Transverse colon (tissue), 4 donors: ENCODE measurements at regions not wholly inside any gene's neighbourhood (a gene's known extent, or its start where the extent isn't known, plus 50 kb on each side); places are given as distances from the start of the nearest gene placed in this dataset.

Experiments used
- DNase-seq: peaks from one replicate; pipeline ENCODE4 v3.0.0-alpha.2; 2019
- H3K27ac ChIP-seq, 4 donors: fragments of 200-600 bp; sonication (generic); 2 replicates each; pipeline ENCODE4 v1.5.1; 2016 to 2018; ENCODE audit warnings: inconsistent platforms in 4 of 4
- H3K27me3 ChIP-seq: fragments of 200-600 bp; sonication (generic); 2 replicates; pipeline ENCODE4 v1.5.1; 2017; ENCODE audit warnings: inconsistent platforms
- H3K36me3 ChIP-seq, 4 donors: fragments of 200-600 bp; sonication (generic); 2 replicates each; pipeline ENCODE4 v1.5.1; 2017 to 2019; ENCODE audit warnings: inconsistent platforms in 4 of 4
- H3K4me1 ChIP-seq, 4 donors: fragments of 200-600 bp; sonication (generic); 2 replicates each; pipeline ENCODE4 v1.5.1; 2017 to 2020; ENCODE audit warnings: inconsistent platforms in 4 of 4
- H3K4me3 ChIP-seq, 4 donors: fragments of 200-600 bp; sonication (generic); 1 replicate in 1 of 4; 2 replicates in 3 of 4; pipeline versions ENCODE4 v1.5.1 to v1.6.1; 2017 to 2019; ENCODE audit warnings: inconsistent platforms in 4 of 4
- H3K9me3 ChIP-seq, 2 donors: fragments of 200-600 bp; sonication (generic); 2 replicates each; pipeline ENCODE4 v1.5.1; 2017 to 2019; ENCODE audit warnings: inconsistent platforms in 2 of 2
- CTCF ChIP-seq, 5 experiments: fragments of 200-600 bp in 3 of 5; fragments of 450-650 bp in 2 of 5; sonication (generic) in 3 of 5; IDR thresholded peaks; 1 replicate in 2 of 5; 2 replicates in 3 of 5; pipeline ENCODE4 v1.5.1; 2016 to 2017; ENCODE audit warnings: antibody characterized with exemption in 5 of 5, inconsistent platforms in 3 of 5, mild to moderate bottlenecking in 2 of 5, moderate library complexity in 1 of 5
- EP300 ChIP-seq: sonication (generic); formaldehyde crosslinking; IDR thresholded peaks from one replicate; pipeline ENCODE4 v1.6.1; 2017; ENCODE audit warnings: antibody characterized with exemption, low read depth
- POLR2A ChIP-seq: fragments of 450-650 bp; IDR thresholded peaks from one replicate; pipeline ENCODE4 v1.6.1; 2016; ENCODE audit warnings: antibody characterized with exemption, mild to moderate bottlenecking, moderate library complexity
- POLR2AphosphoS5 ChIP-seq, 3 donors: sonication (generic); formaldehyde crosslinking; IDR thresholded peaks; one replicate each; pipeline ENCODE4 v1.6.1; 2016; ENCODE audit warnings: antibody characterized with exemption in 3 of 3
- WGBS, 2 donors: methylation state at CpG; one replicate each; pipeline ENCODE4 v1.1.5; 2018; ENCODE audit warnings: low coverage in 1 of 2; 5-methylcytosine and 5-hydroxymethylcytosine counted together
- in situ Hi-C, 4 donors: fragments of 200-750 bp; cut with MboI; loops; one replicate each; pipeline versions ENCODE4 v1.15.0 to v1.15.1; 2017; ENCODE audit warnings: low sequenced_read_pairs in 3 of 4, low pct_ligation_motif_present in 1 of 4, low pct_unique_long_range_greater_than_20kb in 1 of 4
- intact Hi-C: fragments of 100-400 bp; cut with DNase I; formaldehyde crosslinking; loops from one replicate; pipeline ENCODE4 v1.15.1; 2023; ENCODE audit warnings: low total_unique reads

GRCh38 chr15:46543626-46544025, 908.8 kb downstream of the SQOR start:
- 100% methylated on average over 1 of the region's 1 CpG; no CpG with 5 or more reads in 1 of the 2 donors for WGBS, 2 donors
- no peak for DNase-seq
- H3K4me3 ChIP-seq: no peak overlapping the region
- no peaks in the 10 kb centered on the region for H3K27me3 ChIP-seq
- no peaks in the 10 kb centered on the region for H3K36me3 ChIP-seq
- TF ChIP-seq CTCF (IDR thresholded peaks at IDR 0.05) (no peak), POLR2A (no peak), EP300 (no peak), POLR2AphosphoS5 (IDR thresholded peaks at IDR 0.05) (no peak)
- H3K27ac ChIP-seq: no peak overlapping the region
- no peaks in the 10 kb centered on the region for H3K4me1 ChIP-seq
- peaks cover 0 to 7% of the 10 kb centered on the region in 2 donors for H3K9me3 ChIP-seq
- in situ Hi-C loops (no loop called here), intact Hi-C loops (loop anchor here (1.0 kb wide), 1 partner anchor 29 kb away; no protein-coding TSS in a partner anchor)

GRCh38 chr15:46548989-46549388, 914.2 kb downstream of the SQOR start:
- WGBS, 2 donors: 91 to 92% methylated on average over 1 of the region's 1 CpG
- Histone ChIP-seq H3K4me3 (no peak overlapping the region), H3K36me3 (no peaks in the 10 kb centered on the region), H3K9me3 (peaks cover 0 to 7% of the 10 kb centered on the region in 2 donors), H3K27ac (no peak overlapping the region), H3K4me1 (no peaks in the 10 kb centered on the region), H3K27me3 (no peaks in the 10 kb centered on the region)
- in situ Hi-C loops (no loop called here), intact Hi-C loops (loop anchor here (5.0 kb wide), 1 partner anchor 1443 kb away; no protein-coding TSS in a partner anchor)
- no peak for DNase-seq
- TF ChIP-seq EP300 (no peak), POLR2AphosphoS5 (IDR thresholded peaks at IDR 0.05) (no peak), CTCF (IDR thresholded peaks at IDR 0.05) (no peak), POLR2A (no peak)

GRCh38 chr15:46552316-46552715, 917.5 kb downstream of the SQOR start:
- 77 to 100% methylated on average over 1 to 2 of the region's 2 CpGs for WGBS, 2 donors
- Histone ChIP-seq H3K27ac (no peak overlapping the region), H3K4me3 (no peak overlapping the region), H3K4me1 (peaks cover 0 to 5% (median 0%) of the 10 kb centered on the region in 4 donors), H3K36me3 (no peaks in the 10 kb centered on the region), H3K27me3 (no peaks in the 10 kb centered on the region), H3K9me3 (peaks cover 0 to 5% of the 10 kb centered on the region in 2 donors)
- intact Hi-C loops: no loop called here
- DNase-seq: no peak
- no peak for TF ChIP-seq POLR2AphosphoS5 (IDR thresholded peaks at IDR 0.05)
- no peak for TF ChIP-seq EP300
- no peak for TF ChIP-seq CTCF (IDR thresholded peaks at IDR 0.05)
- TF ChIP-seq POLR2A: no peak
- in situ Hi-C loops: no loop called here

- H3K27me3 ChIP-seq: no peaks in the 10 kb centered on the region
- H3K9me3 ChIP-seq: no peaks in the 10 kb centered on the region
- in situ Hi-C loops (no loop called here), intact Hi-C loops (no loop called here)
- H3K4me1 ChIP-seq: peaks cover 0 to 5% (median 0%) of the 10 kb centered on the region in 4 donors
- 27 to 50% methylated on average over 2 of the region's 2 CpGs for WGBS, 2 donors
- H3K4me3 ChIP-seq: no peak overlapping the region
- TF ChIP-seq POLR2AphosphoS5 (IDR thresholded peaks at IDR 0.05) (no peak), EP300 (no peak), POLR2A (no peak), CTCF (IDR thresholded peaks at IDR 0.05) (no peak)
- H3K27ac ChIP-seq: no peak overlapping the region
- DNase-seq: no peak
- H3K36me3 ChIP-seq: no peaks in the 10 kb centered on the region
These were observed 920.7 kb downstream of the SQOR start for GRCh38 chr15:46555547-46555946.
